GM12874 (cell line): ENCODE measurements at regions not wholly inside any gene's neighbourhood (a gene's known extent, or its start where the extent isn't known, plus 50 kb on each side); places are given as distances from the start of the nearest gene placed in this dataset.

Experiments
- CTCF ChIP-seq: IDR thresholded peaks from 2 replicates; pipeline ENCODE4 v1.5.1; 2011; ENCODE audit warnings: low read depth, mild to moderate bottlenecking, control low read depth, low read length, moderate library complexity; ENCODE audit not compliant: insufficient read depth

- TF ChIP-seq CTCF = no peak
Measured at GRCh38 chr1:9459816-9460407, 79.4 kb upstream of the SLC25A33 start.

- no peak for TF ChIP-seq CTCF
Measured at GRCh38 chr1:9465640-9466039, 73.6 kb upstream of the SLC25A33 start.

GRCh38 chr1:9466780-9467758, 72.2 kb upstream of the SLC25A33 start:
- TF ChIP-seq CTCF = no peak

GRCh38 chr1:9471679-9472078, 67.6 kb upstream of the SLC25A33 start:
- TF ChIP-seq CTCF = no peak

- TF ChIP-seq CTCF = no peak
Measured at GRCh38 chr1:9472386-9473031, 66.8 kb upstream of the SLC25A33 start.

GRCh38 chr1:9473032-9473807, 66.0 kb upstream of the SLC25A33 start:
- no peak for TF ChIP-seq CTCF
